CD4-positive, alpha-beta T cell (primary cell): ENCODE measurements at regions not wholly inside any gene's neighbourhood (a gene's known extent, or its start where the extent isn't known, plus 50 kb on each side); places are given as distances from the start of the nearest gene placed in this dataset.

Experiments
- ATAC-seq: fragments of 200-7000 bp; cut with Tn5 transposase; one replicate; pipeline ENCODE4 v1.10.0; 2022; ENCODE audit warnings: mild to moderate bottlenecking; ENCODE audit not compliant: poor library complexity
- CTCF ChIA-PET: fragments of 350-600 bp; sonication (Branson Sonifier 250); formaldehyde crosslinking; loops from one replicate; lab custom pipeline; 2021; ENCODE audit warnings: antibody characterized with exemption, inconsistent platforms; lab: Charles Lee
- POLR2A ChIA-PET: fragments of 350-600 bp; sonication (Branson Sonifier 250); formaldehyde crosslinking; loops from one replicate; lab custom pipeline; 2021; ENCODE audit warnings: antibody characterized with exemption, inconsistent platforms; lab: Charles Lee
- DNase-seq, 14 experiments: peaks; one replicate each; pipeline ENCODE4 v3.0.0-alpha.2; 2013 to 2020; ENCODE audit warnings: mixed read lengths in 2 of 14
- H3K27ac ChIP-seq, 2 donors: one replicate each; pipeline versions ENCODE4 v1.5.1 to v1.7.0; 2013; ENCODE audit warnings: low read length in 2 of 2, low read depth in 1 of 2, mild to moderate bottlenecking in 1 of 2
- H3K27me3 ChIP-seq, 2 experiments: 1 replicate in 1 of 2; 2 replicates in 1 of 2; pipeline versions ENCODE4 v1.6.1 to v1.7.0; 2013; ENCODE audit warnings: low read length in 2 of 2, control low read depth in 1 of 2, mild to moderate bottlenecking in 1 of 2, moderate library complexity in 1 of 2; ENCODE audit not compliant: insufficient read depth in 2 of 2, control insufficient read depth in 1 of 2
- H3K36me3 ChIP-seq: one replicate; pipeline ENCODE4 v1.6.1; 2013; ENCODE audit warnings: low read length, control low read depth; ENCODE audit not compliant: insufficient read depth
- H3K4me1 ChIP-seq: one replicate; pipeline ENCODE4 v1.6.1; 2013; ENCODE audit warnings: low read length, control low read depth; ENCODE audit not compliant: insufficient read depth
- H3K4me3 ChIP-seq: one replicate; pipeline ENCODE4 v1.5.1; 2013; ENCODE audit warnings: mild to moderate bottlenecking, low read length, moderate library complexity
- H3K9me3 ChIP-seq, 2 experiments: 1 replicate in 1 of 2; 2 replicates in 1 of 2; pipeline versions ENCODE4 v1.6.1 to v1.7.0; 2013; ENCODE audit warnings: low read length in 2 of 2, mild to moderate bottlenecking in 2 of 2, control low read depth in 1 of 2, moderate library complexity in 1 of 2; ENCODE audit not compliant: control insufficient read depth in 1 of 2, insufficient read depth in 1 of 2
- H3K27ac Mint-ChIP-seq: one replicate; pipeline ENCODE4 v1.8.0; 2020; ENCODE audit warnings: mixed read lengths
- H3K27me3 Mint-ChIP-seq: one replicate; pipeline ENCODE4 v1.8.0; 2021; ENCODE audit warnings: mixed read lengths
- H3K36me3 Mint-ChIP-seq: one replicate; pipeline ENCODE4 v1.8.0; 2021; ENCODE audit warnings: low read depth, mixed read lengths
- H3K4me1 Mint-ChIP-seq: one replicate; pipeline ENCODE4 v1.8.0; 2021; ENCODE audit warnings: low read depth, mixed read lengths
- H3K4me3 Mint-ChIP-seq: one replicate; pipeline ENCODE4 v1.8.0; 2020; ENCODE audit warnings: mild to moderate bottlenecking, mixed read lengths
- H3K9me3 Mint-ChIP-seq: one replicate; pipeline ENCODE4 v1.8.0; 2020; ENCODE audit warnings: mixed read lengths
- intact Hi-C, 2 experiments: fragments of 100-400 bp; cut with DNase I in 1 of 2; cut with micrococcal nuclease in 1 of 2; formaldehyde crosslinking; loops; one replicate each; pipeline versions ENCODE4 v1.15.1 to v1.9.0; 2023 to 2025; cut with DNase I, micrococcal nuclease
- TF ChIP-seq, protein P1 (sequence below): fragments of 200-600 bp; IDR thresholded peaks from one replicate; pipeline ENCODE4 v1.8.0; 2022; ENCODE audit warnings: antibody characterized with exemption, mild to moderate bottlenecking

GRCh38 chr6:153537422-153537821 is 406.3 kb upstream of the RGS17 start:
- CTCF ChIA-PET = no interaction called here
- H3K27me3 Mint-ChIP-seq = no peaks in the 10 kb centered on the region
- DNase-seq (no peak), ATAC-seq (no peak)
- intact Hi-C loops = no loop called here
- no peaks in the 10 kb centered on the region for H3K4me1 Mint-ChIP-seq
- POLR2A ChIA-PET = no interaction called here
- H3K9me3 Mint-ChIP-seq = peaks cover 7% of the 10 kb centered on the region
- Histone ChIP-seq H3K36me3 (no peaks in the 10 kb centered on the region), H3K9me3 (no peaks in the 10 kb centered on the region), H3K4me3 (no peak overlapping the region), H3K4me1 (no peaks in the 10 kb centered on the region), H3K27ac (no peak overlapping the region), H3K27me3 (no peaks in the 10 kb centered on the region)
- H3K27ac Mint-ChIP-seq = no peak overlapping the region
- H3K4me3 Mint-ChIP-seq = no peak overlapping the region
- no peaks in the 10 kb centered on the region for H3K36me3 Mint-ChIP-seq
- TF ChIP-seq, protein P1, sequence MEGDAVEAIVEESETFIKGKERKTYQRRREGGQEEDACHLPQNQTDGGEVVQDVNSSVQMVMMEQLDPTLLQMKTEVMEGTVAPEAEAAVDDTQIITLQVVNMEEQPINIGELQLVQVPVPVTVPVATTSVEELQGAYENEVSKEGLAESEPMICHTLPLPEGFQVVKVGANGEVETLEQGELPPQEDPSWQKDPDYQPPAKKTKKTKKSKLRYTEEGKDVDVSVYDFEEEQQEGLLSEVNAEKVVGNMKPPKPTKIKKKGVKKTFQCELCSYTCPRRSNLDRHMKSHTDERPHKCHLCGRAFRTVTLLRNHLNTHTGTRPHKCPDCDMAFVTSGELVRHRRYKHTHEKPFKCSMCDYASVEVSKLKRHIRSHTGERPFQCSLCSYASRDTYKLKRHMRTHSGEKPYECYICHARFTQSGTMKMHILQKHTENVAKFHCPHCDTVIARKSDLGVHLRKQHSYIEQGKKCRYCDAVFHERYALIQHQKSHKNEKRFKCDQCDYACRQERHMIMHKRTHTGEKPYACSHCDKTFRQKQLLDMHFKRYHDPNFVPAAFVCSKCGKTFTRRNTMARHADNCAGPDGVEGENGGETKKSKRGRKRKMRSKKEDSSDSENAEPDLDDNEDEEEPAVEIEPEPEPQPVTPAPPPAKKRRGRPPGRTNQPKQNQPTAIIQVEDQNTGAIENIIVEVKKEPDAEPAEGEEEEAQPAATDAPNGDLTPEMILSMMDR = no peak

DNA sequence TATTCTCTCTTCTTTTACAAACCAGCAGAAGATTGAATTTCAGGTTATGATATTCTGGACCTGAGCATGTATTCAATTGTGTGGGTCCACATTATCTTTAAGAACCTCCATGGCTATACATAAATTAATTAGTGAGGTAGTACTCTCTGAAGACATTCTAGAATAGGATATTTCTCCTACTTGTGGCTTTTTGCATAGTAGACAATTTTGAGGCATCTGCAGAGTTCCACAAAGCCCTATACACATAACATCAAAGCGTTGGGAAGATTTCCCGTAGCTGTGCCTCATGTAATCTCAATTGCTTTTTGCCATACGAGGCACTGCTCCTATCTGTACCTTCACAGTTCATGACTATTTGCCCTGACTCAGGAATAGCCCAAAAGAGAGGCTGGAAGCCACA is 395.4 kb upstream of the RGS17 start:
- intact Hi-C loops = no loop called here
- CTCF ChIA-PET = no interaction called here
- H3K4me3 ChIP-seq = no peak overlapping the region

DNA sequence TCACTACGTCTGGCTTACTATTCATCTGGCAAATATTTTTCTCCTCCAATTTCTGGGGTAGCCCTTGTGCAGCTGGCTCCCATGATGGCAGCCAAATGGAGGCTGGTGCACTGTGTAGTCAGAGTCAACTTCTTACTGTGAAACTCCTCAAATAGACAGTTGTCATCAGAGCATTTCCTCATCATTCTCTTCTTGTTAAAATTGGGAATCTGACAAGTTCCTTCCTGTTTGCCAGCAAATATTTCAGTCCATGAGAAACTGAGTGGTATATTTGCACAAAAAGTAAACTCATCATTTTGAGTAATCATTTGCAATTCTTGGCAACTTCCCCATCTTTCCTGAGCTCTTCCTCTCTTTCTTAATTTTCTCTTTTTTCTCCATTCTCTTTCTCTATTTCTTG is 394.9 kb upstream of the RGS17 start:
- DNase-seq (no peak), ATAC-seq (no peak)
- no peaks in the 10 kb centered on the region for H3K4me1 Mint-ChIP-seq
- H3K4me3 Mint-ChIP-seq = no peak overlapping the region
- H3K36me3 Mint-ChIP-seq = no peaks in the 10 kb centered on the region
- no peaks in the 10 kb centered on the region for H3K27me3 Mint-ChIP-seq
- Histone ChIP-seq H3K4me1 (no peaks in the 10 kb centered on the region), H3K27ac (no peak overlapping the region), H3K4me3 (no peak overlapping the region), H3K36me3 (no peaks in the 10 kb centered on the region), H3K9me3 (peaks cover 0 to 3% of the 10 kb centered on the region in 2 experiments), H3K27me3 (no peaks in the 10 kb centered on the region)
- TF ChIP-seq, protein P1 = no peak
- ChIA-PET POLR2A (no interaction called here), CTCF (no interaction called here)
- intact Hi-C loops = no loop called here
- H3K9me3 Mint-ChIP-seq = peaks cover 6% of the 10 kb centered on the region
- no peak overlapping the region for H3K27ac Mint-ChIP-seq

More for the DNA sequence above, 395.4 kb upstream of the RGS17 start:
- no peak overlapping the region for H3K4me3 Mint-ChIP-seq
- no peaks in the 10 kb centered on the region for H3K9me3 ChIP-seq
- H3K36me3 ChIP-seq = no peaks in the 10 kb centered on the region
- H3K27ac Mint-ChIP-seq = no peak overlapping the region
- H3K27me3 ChIP-seq = no peaks in the 10 kb centered on the region
- H3K36me3 Mint-ChIP-seq = no peaks in the 10 kb centered on the region
- no peaks in the 10 kb centered on the region for H3K4me1 Mint-ChIP-seq
- peaks cover 6% of the 10 kb centered on the region for H3K9me3 Mint-ChIP-seq
- H3K27ac ChIP-seq = no peak overlapping the region
- H3K4me1 ChIP-seq = no peaks in the 10 kb centered on the region
- POLR2A ChIA-PET = no interaction called here
- TF ChIP-seq, protein P1 = no peak
- DNase-seq = no peak
- H3K27me3 Mint-ChIP-seq = no peaks in the 10 kb centered on the region
- no peak for ATAC-seq
